NB4 (cell line): ENCODE measurements at regions not wholly inside any gene's neighbourhood (a gene's known extent, or its start where the extent isn't known, plus 50 kb on each side); places are given as distances from the start of the nearest gene placed in this dataset.

ENCODE experiments used
- POLR2A ChIP-seq: IDR thresholded peaks from 2 replicates; pipeline ENCODE4 v1.6.1; 2011; ENCODE audit warnings: mild to moderate bottlenecking; ENCODE audit not compliant: insufficient read length; ENCODE audit errors: extremely low read depth
- TF ChIP-seq, protein P1 (sequence below): IDR thresholded peaks from 2 replicates; pipeline ENCODE4 v1.6.1; 2011; ENCODE audit warnings: low read depth, low read length
- TF ChIP-seq, protein P2 (sequence below): IDR thresholded peaks from one replicate; pipeline ENCODE4 v1.5.1; 2012; ENCODE audit warnings: low read depth, low read length

DNA sequence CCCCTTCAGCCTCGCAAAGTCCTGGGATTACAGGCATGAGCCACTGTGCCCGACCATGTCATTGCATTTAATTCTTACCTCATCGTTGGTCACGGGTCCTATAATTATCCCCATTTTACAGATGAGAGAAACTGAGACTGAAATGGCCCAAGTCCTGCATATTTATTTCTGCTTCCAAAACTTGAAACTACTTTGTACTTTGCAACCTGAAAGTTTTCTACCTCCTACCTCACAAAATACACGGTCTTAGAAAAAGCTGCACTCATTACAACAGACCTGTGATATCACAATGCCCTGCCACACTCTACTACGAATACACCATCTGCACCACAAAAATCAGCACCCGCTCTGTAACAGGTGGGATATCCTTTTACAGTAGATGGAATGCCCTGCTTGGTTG, 189.1 kb downstream of the ADAMTS15 start:
- TF ChIP-seq, protein P1, sequence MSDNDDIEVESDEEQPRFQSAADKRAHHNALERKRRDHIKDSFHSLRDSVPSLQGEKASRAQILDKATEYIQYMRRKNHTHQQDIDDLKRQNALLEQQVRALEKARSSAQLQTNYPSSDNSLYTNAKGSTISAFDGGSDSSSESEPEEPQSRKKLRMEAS: no peak
- TF ChIP-seq, protein P2, sequence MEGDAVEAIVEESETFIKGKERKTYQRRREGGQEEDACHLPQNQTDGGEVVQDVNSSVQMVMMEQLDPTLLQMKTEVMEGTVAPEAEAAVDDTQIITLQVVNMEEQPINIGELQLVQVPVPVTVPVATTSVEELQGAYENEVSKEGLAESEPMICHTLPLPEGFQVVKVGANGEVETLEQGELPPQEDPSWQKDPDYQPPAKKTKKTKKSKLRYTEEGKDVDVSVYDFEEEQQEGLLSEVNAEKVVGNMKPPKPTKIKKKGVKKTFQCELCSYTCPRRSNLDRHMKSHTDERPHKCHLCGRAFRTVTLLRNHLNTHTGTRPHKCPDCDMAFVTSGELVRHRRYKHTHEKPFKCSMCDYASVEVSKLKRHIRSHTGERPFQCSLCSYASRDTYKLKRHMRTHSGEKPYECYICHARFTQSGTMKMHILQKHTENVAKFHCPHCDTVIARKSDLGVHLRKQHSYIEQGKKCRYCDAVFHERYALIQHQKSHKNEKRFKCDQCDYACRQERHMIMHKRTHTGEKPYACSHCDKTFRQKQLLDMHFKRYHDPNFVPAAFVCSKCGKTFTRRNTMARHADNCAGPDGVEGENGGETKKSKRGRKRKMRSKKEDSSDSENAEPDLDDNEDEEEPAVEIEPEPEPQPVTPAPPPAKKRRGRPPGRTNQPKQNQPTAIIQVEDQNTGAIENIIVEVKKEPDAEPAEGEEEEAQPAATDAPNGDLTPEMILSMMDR: no peak
- no peak for TF ChIP-seq POLR2A
